H1 (cell line): ENCODE measurements at regions not wholly inside any gene's neighbourhood (a gene's known extent, or its start where the extent isn't known, plus 50 kb on each side); places are given as distances from the start of the nearest gene placed in this dataset.

Experiments
- CHD7 ChIP-seq: fragments of 300-600 bp; sonication (generic); IDR thresholded peaks from 2 replicates; pipeline ENCODE4 v1.7.1; 2012; ENCODE audit warnings: low read length, moderate library complexity, mild to moderate bottlenecking, inconsistent platforms; ENCODE audit not compliant: insufficient replicate concordance
- EGR1 ChIP-seq: IDR thresholded peaks from 2 replicates; pipeline ENCODE4 v1.6.1; 2011; ENCODE audit warnings: low read depth, low read length, borderline replicate concordance
- EZH2 ChIP-seq: fragments of 200-600 bp; sonication (generic); IDR thresholded peaks from 2 replicates; pipeline ENCODE4 v1.7.1; 2012; ENCODE audit warnings: low read depth, mild to moderate bottlenecking, moderate library complexity, low read length, inconsistent platforms; ENCODE audit not compliant: severe bottlenecking
- MAFK ChIP-seq: IDR thresholded peaks from 2 replicates; pipeline ENCODE4 v1.6.1; 2012; ENCODE audit warnings: low read depth, mild to moderate bottlenecking, improper control_type of control experiment, low read length
- POU5F1 ChIP-seq: IDR thresholded peaks from 2 replicates; pipeline ENCODE4 v1.6.1; 2011; ENCODE audit warnings: low read depth, mild to moderate bottlenecking, low read length, moderate library complexity
- SIN3A ChIP-seq, 2 experiments: IDR thresholded peaks in 1 of 2; conservative IDR thresholded peaks in 1 of 2; 2 replicates each; pipeline ENCODE4 v1.6.1; 2011 to 2012; ENCODE audit warnings: low read length in 2 of 2, improper control_type of control experiment in 1 of 2, low read depth in 1 of 2, mild to moderate bottlenecking in 1 of 2
- SUZ12 ChIP-seq: fragments of 200-600 bp; sonication (generic); IDR thresholded peaks from 2 replicates; pipeline ENCODE4 v1.6.1; 2012; ENCODE audit warnings: mild to moderate bottlenecking, inconsistent platforms, low read length, moderate library complexity, mixed read lengths
- TF ChIP-seq, protein P1 (sequence below), 3 experiments: IDR thresholded peaks; 1 replicate in 2 of 3; 2 replicates in 1 of 3; pipeline versions ENCODE4 v1.5.1 to v1.6.1; 2011; ENCODE audit warnings: low read length in 3 of 3, mild to moderate bottlenecking in 3 of 3, inconsistent platforms in 2 of 3, low read depth in 1 of 3, moderate library complexity in 1 of 3; ENCODE audit not compliant: insufficient read depth in 1 of 3; ENCODE audit errors: control extremely low read depth in 1 of 3
- TF ChIP-seq, protein P2 (sequence below): IDR thresholded peaks from 2 replicates; pipeline ENCODE4 v1.6.1; 2012; ENCODE audit warnings: inconsistent platforms

DNA sequence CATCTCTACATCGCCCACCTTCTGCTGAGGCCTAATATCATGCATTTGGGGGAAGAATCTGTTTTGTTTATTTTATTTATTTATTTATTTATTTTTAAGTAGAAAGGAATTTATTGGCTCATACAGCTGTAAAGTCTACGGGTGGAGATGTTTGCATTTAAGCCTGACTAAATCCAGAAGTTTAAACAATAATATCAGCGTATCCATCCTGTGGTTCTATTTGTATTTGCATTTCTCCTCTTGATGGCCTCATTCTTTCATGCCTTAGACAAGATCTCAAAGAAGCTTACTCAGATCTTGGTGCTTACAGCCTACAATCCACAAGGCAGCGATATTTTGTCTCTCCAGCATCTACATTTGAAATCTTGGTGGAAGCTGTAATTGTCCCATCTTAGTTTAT is 67.1 kb upstream of the CARD18 start (continued):
- no peak for TF ChIP-seq CHD7
- TF ChIP-seq, protein P1, sequence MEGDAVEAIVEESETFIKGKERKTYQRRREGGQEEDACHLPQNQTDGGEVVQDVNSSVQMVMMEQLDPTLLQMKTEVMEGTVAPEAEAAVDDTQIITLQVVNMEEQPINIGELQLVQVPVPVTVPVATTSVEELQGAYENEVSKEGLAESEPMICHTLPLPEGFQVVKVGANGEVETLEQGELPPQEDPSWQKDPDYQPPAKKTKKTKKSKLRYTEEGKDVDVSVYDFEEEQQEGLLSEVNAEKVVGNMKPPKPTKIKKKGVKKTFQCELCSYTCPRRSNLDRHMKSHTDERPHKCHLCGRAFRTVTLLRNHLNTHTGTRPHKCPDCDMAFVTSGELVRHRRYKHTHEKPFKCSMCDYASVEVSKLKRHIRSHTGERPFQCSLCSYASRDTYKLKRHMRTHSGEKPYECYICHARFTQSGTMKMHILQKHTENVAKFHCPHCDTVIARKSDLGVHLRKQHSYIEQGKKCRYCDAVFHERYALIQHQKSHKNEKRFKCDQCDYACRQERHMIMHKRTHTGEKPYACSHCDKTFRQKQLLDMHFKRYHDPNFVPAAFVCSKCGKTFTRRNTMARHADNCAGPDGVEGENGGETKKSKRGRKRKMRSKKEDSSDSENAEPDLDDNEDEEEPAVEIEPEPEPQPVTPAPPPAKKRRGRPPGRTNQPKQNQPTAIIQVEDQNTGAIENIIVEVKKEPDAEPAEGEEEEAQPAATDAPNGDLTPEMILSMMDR (IDR thresholded peaks at IDR 0.05; ENCODE audit: control extremely low read depth in 1 of 3, insufficient read depth in 1 of 3, low read depth in 1 of 3, low read length in 3 of 3): no peak
- no peak for TF ChIP-seq SUZ12
- TF ChIP-seq SIN3A (conservative IDR thresholded peaks at IDR 0.05 in 1 of 2, IDR thresholded peaks at IDR 0.05 in 1 of 2; ENCODE audit: low read depth in 1 of 2, low read length in 2 of 2): no peak
- no peak for TF ChIP-seq EGR1
- TF ChIP-seq POU5F1: no peak
- TF ChIP-seq EZH2: no peak
- no peak for TF ChIP-seq MAFK
- TF ChIP-seq, protein P2, sequence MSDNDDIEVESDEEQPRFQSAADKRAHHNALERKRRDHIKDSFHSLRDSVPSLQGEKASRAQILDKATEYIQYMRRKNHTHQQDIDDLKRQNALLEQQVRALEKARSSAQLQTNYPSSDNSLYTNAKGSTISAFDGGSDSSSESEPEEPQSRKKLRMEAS: no peak
